ENCODE measurements at regions not wholly inside any gene's neighbourhood (a gene's known extent, or its start where the extent isn't known, plus 50 kb on each side); places are given as distances from the start of the nearest gene placed in this dataset.

DNA sequence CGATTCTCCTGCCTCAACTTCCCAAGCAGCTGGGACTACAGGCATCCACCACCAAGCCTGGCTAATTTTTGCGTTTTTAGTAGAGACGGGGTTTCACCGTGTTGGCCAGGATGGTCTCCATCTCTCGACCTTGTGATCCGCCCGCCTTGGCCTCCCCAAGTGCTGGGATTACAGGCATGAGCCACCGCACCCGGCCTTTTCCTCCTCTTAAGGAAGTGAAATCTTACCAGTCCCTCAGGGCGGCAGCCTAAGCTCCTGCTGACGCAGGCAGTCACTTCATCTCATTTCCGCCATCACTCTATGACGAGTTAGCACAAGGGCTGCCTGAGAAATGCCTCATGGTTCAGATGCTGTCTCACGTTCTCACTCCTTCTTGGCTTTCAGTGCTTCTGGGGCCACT lies 246.0 kb upstream of the SHH start:
- Histone ChIP-seq H3K4me3 (no peak overlapping the region), H3K27ac (no peak overlapping the region), H3K4me1 (replicated peaks in 1 of 2) (no peaks in the 10 kb centered on the region)
- WGBS, 10 experiments: 2 to 80% (median 62%) methylated on average over 1 to 8 of the region's 14 CpGs; no CpG with 5 or more reads in 5 of the 10 experiments
- ATAC-seq (replicated peaks in 6 of 8): no peak
- in situ Hi-C loops (cut with MboI; ENCODE audit: low pct_unique_long_range_greater_than_20kb in 2 of 9, low sequenced_read_pairs in 9 of 9, unreplicated experiment in 9 of 9): no loop called here

DNA sequence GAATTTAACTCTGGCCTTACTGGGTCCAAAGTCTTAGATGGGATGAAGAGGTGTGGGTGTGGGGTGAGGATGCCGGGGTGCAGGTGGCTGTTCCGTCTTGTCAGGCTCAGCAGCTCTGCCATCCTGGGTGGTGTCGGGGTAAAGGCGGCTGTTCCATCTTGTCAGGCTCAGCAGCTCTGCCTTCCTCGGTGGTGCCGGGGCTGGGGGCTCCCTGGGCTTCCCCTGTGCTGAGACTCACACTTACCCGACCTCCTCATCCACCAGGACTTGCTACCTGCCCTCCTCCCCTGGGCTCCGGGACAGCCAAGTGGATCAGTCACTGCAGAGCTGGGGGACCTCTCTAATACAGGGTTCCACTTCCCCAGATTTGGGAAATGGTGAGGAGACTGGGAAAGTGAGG lies 244.3 kb upstream of the SHH start:
- Histone ChIP-seq H3K4me1 (replicated peaks in 1 of 2) (no peaks in the 10 kb centered on the region), H3K4me3 (no peak overlapping the region), H3K27ac (no peak overlapping the region)
- 87% methylated on average over 4 of the region's 8 CpGs; no CpG with 5 or more reads in 9 of the 10 experiments for WGBS, 10 experiments
- no peak for ATAC-seq (replicated peaks in 6 of 8)
- in situ Hi-C loops (cut with MboI; ENCODE audit: low pct_unique_long_range_greater_than_20kb in 2 of 9, low sequenced_read_pairs in 9 of 9, unreplicated experiment in 9 of 9): no loop called here

DNA sequence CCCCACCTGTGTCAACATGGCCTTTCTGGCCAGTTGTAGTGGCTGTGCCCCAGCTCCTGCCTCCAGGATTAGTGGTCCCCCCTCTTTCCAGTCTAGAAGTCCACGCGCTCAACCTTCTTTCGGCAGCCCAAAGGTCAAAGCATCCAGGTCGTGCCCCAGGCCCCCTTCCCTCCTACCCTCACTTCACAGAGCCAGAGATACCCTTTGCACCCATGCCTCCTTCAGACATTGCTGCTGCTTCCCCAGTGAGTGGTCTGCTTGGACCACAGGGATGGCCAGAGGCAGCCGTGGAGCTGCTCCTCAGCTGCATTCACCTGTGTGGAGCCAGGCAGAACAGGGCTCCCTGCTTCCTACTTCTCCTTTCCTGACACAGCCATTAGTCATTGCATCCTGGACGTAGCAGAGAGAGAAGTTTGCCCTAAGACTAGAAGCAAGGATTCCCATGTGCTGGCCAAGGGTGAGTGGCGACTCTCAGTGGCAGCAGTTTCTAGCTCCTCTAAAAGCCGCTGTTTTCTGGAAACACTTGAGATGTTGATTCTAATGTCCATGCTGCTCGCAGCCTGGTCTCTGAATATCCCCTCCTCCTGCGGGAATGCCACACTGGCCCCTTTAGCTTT lies 243.1 kb upstream of the SHH start:
- no peaks in the 10 kb centered on the region for H3K4me1 ChIP-seq (replicated peaks in 1 of 2)
- no peak for ATAC-seq (replicated peaks in 6 of 8)
- no peak overlapping the region for H3K4me3 ChIP-seq
- in situ Hi-C loops (cut with MboI; ENCODE audit: low pct_unique_long_range_greater_than_20kb in 2 of 9, low sequenced_read_pairs in 9 of 9, unreplicated experiment in 9 of 9): no loop called here
- H3K27ac ChIP-seq: no peak overlapping the region
- 41 to 80% (median 60%) methylated on average over 1 to 10 of the region's 10 CpGs; no CpG with 5 or more reads in 3 of the 10 experiments for WGBS, 10 experiments

DNA sequence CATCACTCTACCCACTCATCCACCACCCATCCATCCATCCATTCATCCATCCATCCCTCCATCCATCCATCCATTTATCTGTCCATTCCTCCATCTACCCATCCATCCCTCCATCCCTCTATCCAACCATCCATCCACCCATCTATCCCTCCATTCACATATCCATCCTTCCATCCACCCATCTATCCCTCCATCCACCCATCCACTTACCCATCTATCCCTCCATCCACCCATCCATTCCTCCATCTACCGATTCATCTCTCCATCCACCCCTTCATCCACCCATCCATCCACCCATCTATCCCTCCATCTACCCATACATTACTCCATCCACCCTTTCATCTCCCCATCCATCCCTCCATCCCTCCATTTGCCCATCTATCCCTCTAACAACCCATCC lies 239.6 kb upstream of the SHH start:
- H3K4me1 ChIP-seq (replicated peaks in 1 of 2): no peaks in the 10 kb centered on the region
- no peak for ATAC-seq (replicated peaks in 6 of 8)
- in situ Hi-C loops (cut with MboI; ENCODE audit: low pct_unique_long_range_greater_than_20kb in 2 of 9, low sequenced_read_pairs in 9 of 9, unreplicated experiment in 9 of 9): no loop called here
- H3K4me3 ChIP-seq: no peak overlapping the region
- no peak overlapping the region for H3K27ac ChIP-seq
- 0 to 70% (median 50%) methylated on average over 1 of the region's 1 CpG; no CpG with 5 or more reads in 3 of the 10 experiments for WGBS, 10 experiments

DNA sequence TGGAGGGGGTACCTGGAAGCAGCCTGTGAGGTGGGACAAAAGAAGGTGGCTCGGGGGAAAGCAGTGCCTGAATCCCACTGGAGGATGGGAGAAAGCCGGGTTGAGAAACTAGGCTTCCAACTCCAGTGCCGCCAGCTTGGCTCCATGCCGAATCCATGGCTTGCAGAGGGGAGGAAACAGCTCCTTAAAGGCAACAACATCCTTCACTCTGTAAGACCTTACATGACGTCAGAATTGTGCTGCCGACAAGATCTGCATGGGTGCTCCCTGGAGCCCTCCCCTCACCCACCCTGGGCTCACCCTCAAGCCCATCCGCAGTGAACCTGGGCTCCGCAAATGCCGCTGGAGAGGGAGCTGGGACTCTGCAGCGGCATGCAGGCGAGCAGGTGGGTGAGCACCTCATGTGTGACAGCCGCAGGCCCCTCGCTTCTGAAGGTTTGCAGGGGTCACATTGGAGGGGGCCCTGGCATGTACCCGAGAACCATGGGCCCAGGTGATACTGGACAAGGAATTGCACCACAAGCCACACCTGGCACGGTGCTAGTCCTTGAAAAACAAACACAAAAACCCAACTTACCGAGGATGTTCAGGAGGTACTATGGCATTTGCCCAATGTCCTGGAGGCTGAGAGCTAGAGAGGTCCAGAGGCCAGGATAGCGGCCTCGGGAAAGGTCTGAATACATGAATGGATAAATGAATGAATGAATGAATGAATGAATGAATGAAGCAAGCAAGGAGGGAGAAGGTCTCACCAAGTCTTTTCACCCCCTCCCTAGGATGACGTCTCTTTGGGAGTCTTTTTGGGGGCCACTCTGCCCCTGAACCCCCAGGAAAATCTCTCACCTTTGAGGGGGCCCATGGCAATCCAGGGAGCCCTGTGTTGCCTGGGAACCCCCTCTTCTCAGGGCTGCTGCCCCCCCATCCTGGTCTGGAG lies 238.6 kb upstream of the SHH start:
- WGBS, 10 experiments: 17 to 100% (median 71%) methylated on average over 1 to 16 of the region's 19 CpGs; no CpG with 5 or more reads in 4 of the 10 experiments

DNA sequence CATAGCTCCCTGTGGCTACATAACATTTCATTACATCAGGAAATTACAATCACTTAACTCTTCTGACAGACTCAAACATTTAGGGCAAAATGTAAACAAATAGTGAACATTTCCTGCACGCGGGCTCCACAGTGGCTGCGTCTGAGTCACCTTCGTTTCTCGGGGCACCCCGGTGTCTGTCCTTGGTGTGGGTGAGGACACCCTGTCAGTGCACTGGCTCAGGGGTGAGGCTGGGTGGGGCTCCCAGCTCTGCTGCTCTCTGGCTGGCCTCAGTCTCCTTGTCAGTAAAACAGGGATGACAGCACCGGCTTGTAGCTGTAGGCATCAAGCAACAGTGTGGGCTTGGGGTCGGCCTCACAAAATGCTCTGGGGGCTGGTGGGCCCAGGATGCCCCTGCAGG lies 237.1 kb upstream of the SHH start:
- Histone ChIP-seq H3K4me3 (no peak overlapping the region), H3K4me1 (replicated peaks in 1 of 2) (no peaks in the 10 kb centered on the region), H3K27ac (no peak overlapping the region)
- 33 to 97% (median 66%) methylated on average over 1 to 7 of the region's 8 CpGs; no CpG with 5 or more reads in 6 of the 10 experiments for WGBS, 10 experiments
- ATAC-seq (replicated peaks in 6 of 8): no peak
- in situ Hi-C loops (cut with MboI; ENCODE audit: low pct_unique_long_range_greater_than_20kb in 2 of 9, low sequenced_read_pairs in 9 of 9, unreplicated experiment in 9 of 9): no loop called here

More for the DNA sequence above, 238.6 kb upstream of the SHH start:
- Histone ChIP-seq H3K4me1 (replicated peaks in 1 of 2) (no peaks in the 10 kb centered on the region), H3K4me3 (no peak overlapping the region), H3K27ac (no peak overlapping the region)
- ATAC-seq (replicated peaks in 6 of 8): no peak
- in situ Hi-C loops (cut with MboI; ENCODE audit: low pct_unique_long_range_greater_than_20kb in 2 of 9, low sequenced_read_pairs in 9 of 9, unreplicated experiment in 9 of 9): no loop called here

DNA sequence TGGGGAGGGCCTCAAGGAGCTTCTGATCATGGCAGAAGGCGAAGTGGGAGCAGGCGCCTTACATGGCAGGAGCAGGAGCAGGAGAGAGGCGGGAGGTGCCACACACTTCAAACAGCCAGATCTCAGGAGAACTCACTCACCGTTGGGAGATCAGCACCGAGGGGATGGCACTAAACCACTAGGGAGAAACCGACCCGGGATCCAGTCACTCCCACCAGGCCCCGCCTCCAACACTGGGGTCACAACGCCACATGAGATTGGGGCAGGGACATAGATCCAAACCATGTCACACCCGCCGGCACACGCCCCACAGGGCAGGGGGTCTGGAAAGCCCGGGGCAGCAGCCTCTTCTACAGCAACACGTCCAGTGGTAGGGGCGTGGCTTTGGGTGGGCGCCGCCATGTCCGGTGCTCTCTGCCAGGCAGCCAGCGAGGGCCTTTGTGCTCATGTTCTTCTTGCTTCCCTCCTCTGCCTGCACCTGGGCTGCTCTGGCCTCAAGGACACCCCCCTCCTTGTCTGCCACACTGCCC lies 233.8 kb upstream of the SHH start:
- Histone ChIP-seq H3K27ac (no peak overlapping the region), H3K4me1 (replicated peaks in 1 of 2) (no peaks in the 10 kb centered on the region), H3K4me3 (no peak overlapping the region)
- WGBS, 10 experiments: 39 to 80% (median 40%) methylated on average over 1 to 11 of the region's 19 CpGs; no CpG with 5 or more reads in 7 of the 10 experiments
- no peak for ATAC-seq (replicated peaks in 6 of 8)
- in situ Hi-C loops (cut with MboI; ENCODE audit: low pct_unique_long_range_greater_than_20kb in 2 of 9, low sequenced_read_pairs in 9 of 9, unreplicated experiment in 9 of 9): no loop called here

DNA sequence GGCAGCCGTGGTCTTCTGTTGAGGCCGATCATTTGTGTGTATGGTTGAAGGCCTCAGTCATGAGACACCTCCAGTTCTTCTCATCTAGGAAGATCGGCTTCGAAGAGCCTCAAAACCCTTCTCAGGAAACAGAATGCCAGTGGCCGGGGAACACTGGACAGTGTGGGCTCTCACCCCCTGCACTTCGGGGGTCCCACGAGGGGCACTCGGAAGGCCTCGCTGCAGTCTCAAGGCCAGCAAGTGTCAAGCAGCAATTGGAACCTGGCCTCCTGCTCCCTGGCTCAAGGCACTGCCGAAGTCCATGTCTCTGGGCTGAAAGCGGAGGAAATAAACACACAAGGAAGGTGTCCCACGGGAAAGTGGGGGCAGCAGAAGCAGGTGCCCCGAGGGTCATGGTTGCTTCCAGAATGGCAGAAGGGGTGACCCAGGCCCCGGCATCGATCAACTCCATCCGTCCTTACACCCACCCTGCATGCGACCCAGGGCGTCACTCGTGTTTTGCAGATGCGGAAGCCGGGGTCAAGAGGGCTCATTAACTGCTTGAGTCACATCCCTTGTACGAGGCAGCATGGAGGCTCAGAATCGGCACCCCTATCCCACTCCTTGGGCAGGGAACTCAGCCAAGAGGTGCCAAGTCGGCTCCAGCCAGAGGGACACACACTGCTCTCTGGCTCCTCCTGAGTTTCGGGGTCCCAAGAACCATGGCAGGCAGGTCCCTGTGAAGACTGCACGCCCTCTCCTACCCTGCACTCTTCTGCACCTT lies 231.3 kb upstream of the SHH start:
- no peak for ATAC-seq (replicated peaks in 6 of 8)
- 40 to 91% (median 72%) methylated on average over 2 to 12 of the region's 26 CpGs; no CpG with 5 or more reads in 2 of the 10 experiments for WGBS, 10 experiments

DNA sequence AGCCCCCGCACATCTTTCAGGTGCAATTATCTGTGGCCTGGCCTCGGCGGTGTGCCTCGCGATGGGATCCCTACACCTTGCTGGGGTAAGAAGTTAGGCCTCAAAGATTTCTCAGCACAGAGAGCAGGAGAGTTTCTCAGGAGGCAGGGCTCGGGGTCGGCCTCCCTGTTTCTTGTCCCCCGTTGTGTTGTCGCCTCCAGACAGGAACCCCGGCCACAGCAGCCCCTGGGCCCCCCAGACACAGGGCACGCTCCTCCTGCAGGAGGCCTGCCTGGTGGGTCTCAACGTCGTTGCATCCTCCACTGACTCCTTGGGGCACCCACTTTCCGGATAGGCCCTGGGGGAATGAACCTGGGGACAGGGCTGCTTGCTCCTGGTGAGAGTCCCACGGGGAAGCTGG lies 229.1 kb upstream of the SHH start:
- no peaks in the 10 kb centered on the region for H3K4me1 ChIP-seq (replicated peaks in 1 of 2)
- in situ Hi-C loops (cut with MboI; ENCODE audit: low pct_unique_long_range_greater_than_20kb in 2 of 9, low sequenced_read_pairs in 9 of 9, unreplicated experiment in 9 of 9): no loop called here
- no peak overlapping the region for H3K4me3 ChIP-seq
- H3K27ac ChIP-seq: no peak overlapping the region
- no peak for ATAC-seq (replicated peaks in 6 of 8)
- 40 to 90% (median 60%) methylated on average over 1 to 3 of the region's 15 CpGs; no CpG with 5 or more reads in 5 of the 10 experiments for WGBS, 10 experiments

More for the DNA sequence above, 231.3 kb upstream of the SHH start:
- Histone ChIP-seq H3K4me3 (no peak overlapping the region), H3K27ac (no peak overlapping the region), H3K4me1 (replicated peaks in 1 of 2) (no peaks in the 10 kb centered on the region)
- in situ Hi-C loops (cut with MboI; ENCODE audit: low pct_unique_long_range_greater_than_20kb in 2 of 9, low sequenced_read_pairs in 9 of 9, unreplicated experiment in 9 of 9): no loop called here

DNA sequence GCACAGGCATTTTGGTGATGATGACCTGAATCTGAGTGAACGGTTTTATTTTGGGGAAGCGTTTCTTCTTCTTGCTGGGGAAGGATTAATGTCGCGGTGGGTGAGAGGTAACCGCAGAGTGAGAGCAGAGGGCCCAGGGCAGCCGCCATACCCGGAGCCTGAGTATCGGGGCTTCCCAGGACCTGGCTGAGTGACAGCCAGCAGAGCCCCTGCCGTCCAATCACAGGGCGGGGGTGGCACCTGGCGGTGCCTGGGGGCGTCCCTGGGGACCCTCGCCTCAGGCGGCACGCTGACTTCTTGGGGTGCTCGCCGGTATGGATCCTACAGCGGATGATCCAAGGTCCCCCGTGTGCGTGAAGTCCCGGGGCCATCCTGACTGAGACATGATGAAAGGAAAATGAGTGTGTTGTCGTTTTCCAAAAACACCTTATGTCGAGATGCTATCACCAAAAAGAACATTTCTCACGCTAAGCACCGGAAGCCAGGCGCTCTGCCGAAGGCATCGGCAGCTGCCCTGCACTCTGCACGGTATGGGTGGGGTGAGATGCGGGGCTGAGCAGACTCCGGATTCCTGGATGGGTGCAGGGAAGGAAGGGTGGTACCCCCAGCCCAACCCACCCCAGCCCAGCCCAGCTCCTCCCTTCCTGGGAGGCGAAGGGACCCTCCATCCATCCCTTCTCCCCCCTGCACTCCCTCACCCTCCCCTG lies 227.9 kb upstream of the SHH start:
- ATAC-seq (replicated peaks in 6 of 8): no peak
- H3K27ac ChIP-seq: no peak overlapping the region
- H3K4me3 ChIP-seq: no peak overlapping the region
- 74 to 95% (median 89%) methylated on average over 3 of the region's 32 CpGs; no CpG with 5 or more reads in 7 of the 10 experiments for WGBS, 10 experiments
- in situ Hi-C loops (cut with MboI; ENCODE audit: low pct_unique_long_range_greater_than_20kb in 2 of 9, low sequenced_read_pairs in 9 of 9, unreplicated experiment in 9 of 9): no loop called here
- no peaks in the 10 kb centered on the region for H3K4me1 ChIP-seq (replicated peaks in 1 of 2)

DNA sequence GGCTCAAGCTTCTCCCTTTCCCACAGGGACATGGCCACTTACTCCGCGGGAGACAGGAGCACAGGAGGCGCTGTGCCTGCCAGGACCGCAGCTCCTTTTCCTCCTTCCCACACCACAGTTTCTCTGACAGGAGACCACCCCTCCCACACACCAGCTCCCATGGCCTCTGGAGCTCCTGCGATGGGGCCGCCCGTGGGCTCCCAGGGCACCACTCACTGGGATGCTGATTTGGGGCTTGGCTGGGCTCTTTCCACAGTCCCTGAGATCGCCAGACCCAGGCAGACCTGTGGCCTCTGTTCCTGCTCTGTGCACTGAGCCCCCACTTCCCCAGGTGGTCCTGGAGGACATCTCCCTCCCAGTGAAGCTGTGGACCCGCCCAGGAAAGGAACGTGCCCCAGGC lies 226.9 kb upstream of the SHH start:
- no peak for ATAC-seq (replicated peaks in 6 of 8)
- no peaks in the 10 kb centered on the region for H3K4me1 ChIP-seq (replicated peaks in 1 of 2)
- in situ Hi-C loops (cut with MboI; ENCODE audit: low pct_unique_long_range_greater_than_20kb in 2 of 9, low sequenced_read_pairs in 9 of 9, unreplicated experiment in 9 of 9): no loop called here
- WGBS, 10 experiments: 70 to 88% methylated on average over 4 to 5 of the region's 10 CpGs; no CpG with 5 or more reads in 8 of the 10 experiments
- H3K27ac ChIP-seq: no peak overlapping the region
- H3K4me3 ChIP-seq: no peak overlapping the region

DNA sequence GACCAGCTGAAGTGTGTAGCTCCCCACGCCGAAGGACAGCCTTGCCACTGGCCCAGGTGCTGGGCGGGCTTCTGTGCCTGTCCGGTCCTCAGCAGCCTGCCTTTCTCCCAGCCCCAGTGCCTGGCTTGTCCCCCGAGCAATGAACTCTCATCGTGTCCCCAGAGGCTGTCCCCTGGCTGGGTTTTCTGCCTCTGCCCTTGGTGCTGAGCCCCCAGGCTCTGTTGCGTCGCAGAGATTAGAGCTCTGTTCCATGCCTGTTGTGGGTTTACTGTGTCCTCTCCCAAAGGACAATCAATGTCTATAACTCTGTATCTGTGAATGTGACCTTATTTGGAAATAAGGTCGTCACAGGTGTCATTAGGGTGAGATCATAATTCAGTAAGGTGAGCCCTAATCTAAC lies 226.1 kb upstream of the SHH start:
- WGBS, 10 experiments: 18 to 69% (median 40%) methylated on average over 1 to 7 of the region's 9 CpGs; no CpG with 5 or more reads in 6 of the 10 experiments
- in situ Hi-C loops (cut with MboI; ENCODE audit: low pct_unique_long_range_greater_than_20kb in 2 of 9, low sequenced_read_pairs in 9 of 9, unreplicated experiment in 9 of 9): no loop called here
- ATAC-seq (replicated peaks in 6 of 8): no peak
- Histone ChIP-seq H3K4me1 (replicated peaks in 1 of 2) (no peaks in the 10 kb centered on the region), H3K27ac (no peak overlapping the region), H3K4me3 (no peak overlapping the region)
